ENCODE measurements at regions not wholly inside any gene's neighbourhood (a gene's known extent, or its start where the extent isn't known, plus 50 kb on each side); places are given as distances from the start of the nearest gene placed in this dataset.

DNA sequence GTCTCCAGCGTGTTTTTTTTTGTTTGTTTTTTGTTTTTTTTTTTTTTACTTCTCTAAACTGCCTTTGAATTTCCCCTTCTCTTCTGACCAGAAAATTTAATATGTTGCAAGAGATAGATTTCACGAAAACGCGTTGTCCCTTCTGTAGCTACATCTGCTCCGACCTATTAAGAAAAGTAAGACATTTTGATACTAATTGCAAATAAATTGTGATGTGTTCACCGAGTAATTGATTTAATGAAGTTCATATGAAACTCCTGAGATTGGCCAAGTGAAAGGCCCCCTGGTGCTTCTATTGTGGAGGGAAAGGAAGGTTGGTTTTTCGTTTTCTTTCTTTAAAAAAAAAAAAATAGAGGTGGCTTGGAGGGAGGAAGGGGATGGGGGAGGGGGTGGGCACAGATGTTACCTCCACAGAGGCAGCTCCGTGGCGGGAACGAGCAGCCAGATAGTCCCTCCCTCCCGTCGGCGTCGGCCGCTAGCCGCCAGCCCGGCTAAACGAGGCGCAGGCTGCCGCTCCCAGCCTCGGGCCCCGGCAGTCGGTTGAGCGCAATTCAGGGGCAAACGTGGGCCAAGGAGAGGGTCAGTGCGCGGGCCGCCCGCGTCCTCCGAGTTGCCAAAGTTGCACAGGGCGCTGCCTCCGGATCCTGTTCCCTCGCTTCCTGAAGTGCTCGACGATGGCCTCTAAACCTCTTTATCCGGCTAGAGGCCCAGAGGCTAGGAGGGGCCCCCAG, 139.1 kb upstream of the ZIC3 start:
- peaks cover 22% of the 10 kb centered on the region for H3K4me1 Mint-ChIP-seq
- H3K27ac ChIP-seq (ENCODE audit: low read depth, low read length) = peak overlapping the region; percentile 57
- H3K4me3 ChIP-seq (ENCODE audit: low read length) = peak overlapping the region; percentile 81
- TF ChIP-seq, protein P1, sequence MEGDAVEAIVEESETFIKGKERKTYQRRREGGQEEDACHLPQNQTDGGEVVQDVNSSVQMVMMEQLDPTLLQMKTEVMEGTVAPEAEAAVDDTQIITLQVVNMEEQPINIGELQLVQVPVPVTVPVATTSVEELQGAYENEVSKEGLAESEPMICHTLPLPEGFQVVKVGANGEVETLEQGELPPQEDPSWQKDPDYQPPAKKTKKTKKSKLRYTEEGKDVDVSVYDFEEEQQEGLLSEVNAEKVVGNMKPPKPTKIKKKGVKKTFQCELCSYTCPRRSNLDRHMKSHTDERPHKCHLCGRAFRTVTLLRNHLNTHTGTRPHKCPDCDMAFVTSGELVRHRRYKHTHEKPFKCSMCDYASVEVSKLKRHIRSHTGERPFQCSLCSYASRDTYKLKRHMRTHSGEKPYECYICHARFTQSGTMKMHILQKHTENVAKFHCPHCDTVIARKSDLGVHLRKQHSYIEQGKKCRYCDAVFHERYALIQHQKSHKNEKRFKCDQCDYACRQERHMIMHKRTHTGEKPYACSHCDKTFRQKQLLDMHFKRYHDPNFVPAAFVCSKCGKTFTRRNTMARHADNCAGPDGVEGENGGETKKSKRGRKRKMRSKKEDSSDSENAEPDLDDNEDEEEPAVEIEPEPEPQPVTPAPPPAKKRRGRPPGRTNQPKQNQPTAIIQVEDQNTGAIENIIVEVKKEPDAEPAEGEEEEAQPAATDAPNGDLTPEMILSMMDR (conservative IDR thresholded peaks at IDR 0.05) = no peak
- 4% methylated on average over 35 of the region's 37 CpGs; no CpG with 5 or more reads in 1 of the 2 experiments for WGBS, 2 experiments (ENCODE audit: insufficient coverage in 1 of 2, insufficient read length in 1 of 2)
- no peaks in the 10 kb centered on the region for H3K4me1 ChIP-seq (ENCODE audit: control insufficient read depth, insufficient read depth, low read length)
- no peaks in the 10 kb centered on the region for H3K27me3 ChIP-seq (ENCODE audit: control insufficient read depth, insufficient read depth, low read length, poor library complexity, severe bottlenecking)
- peaks cover 47% of the 10 kb centered on the region for H3K9me3 Mint-ChIP-seq
- peak overlapping the region; percentile 34 for H3K9ac ChIP-seq (ENCODE audit: extremely low read depth, low read length, poor library complexity, severe bottlenecking)
- peak overlapping the region; percentile 62 for H3K4me3 Mint-ChIP-seq
- peak; percentile 67 for DNase-seq
- peaks cover 5% of the 10 kb centered on the region for H3K27me3 Mint-ChIP-seq (ENCODE audit: insufficient read depth)
- peak overlapping the region; percentile 84 for H3K27ac Mint-ChIP-seq
- no peaks in the 10 kb centered on the region for H3K9me3 ChIP-seq (ENCODE audit: control insufficient read depth, low read length)
- H3K36me3 ChIP-seq (ENCODE audit: control insufficient read depth, insufficient read depth, low read length) = no peaks in the 10 kb centered on the region
- no peaks in the 10 kb centered on the region for H3K36me3 Mint-ChIP-seq (ENCODE audit: low read depth)

DNA sequence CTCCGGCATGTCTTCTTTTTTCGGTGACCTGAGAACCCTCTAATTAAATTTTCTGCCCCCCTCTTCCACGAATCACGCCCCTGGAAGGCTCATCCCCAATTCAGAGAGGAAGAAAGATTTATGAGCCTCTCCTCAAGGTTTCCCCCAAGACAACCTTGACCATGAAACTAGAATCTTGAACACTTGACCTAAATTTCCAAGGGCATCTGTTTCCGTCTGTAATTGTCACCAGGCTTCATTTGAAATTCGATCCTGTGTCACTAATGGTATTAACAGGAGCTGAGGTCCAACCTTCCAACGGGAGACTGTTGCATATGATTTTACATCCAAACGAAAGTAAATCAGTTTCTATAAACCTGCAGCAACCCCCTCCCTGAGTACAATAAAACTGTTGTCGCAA, 139.9 kb upstream of the ZIC3 start:
- Histone ChIP-seq H3K4me3 (ENCODE audit: low read length) (peak overlapping the region; percentile 76), H3K36me3 (ENCODE audit: control insufficient read depth, insufficient read depth, low read length) (no peaks in the 10 kb centered on the region), H3K4me1 (ENCODE audit: control insufficient read depth, insufficient read depth, low read length) (no peaks in the 10 kb centered on the region), H3K9ac (ENCODE audit: extremely low read depth, low read length, poor library complexity, severe bottlenecking) (no peak overlapping the region), H3K27me3 (ENCODE audit: control insufficient read depth, insufficient read depth, low read length, poor library complexity, severe bottlenecking) (no peaks in the 10 kb centered on the region), H3K9me3 (ENCODE audit: control insufficient read depth, low read length) (no peaks in the 10 kb centered on the region), H3K27ac (ENCODE audit: low read depth, low read length) (no peak overlapping the region)
- peak overlapping the region; percentile 62 for H3K4me3 Mint-ChIP-seq
- H3K36me3 Mint-ChIP-seq (ENCODE audit: low read depth) = no peaks in the 10 kb centered on the region
- peaks cover 16% of the 10 kb centered on the region for H3K4me1 Mint-ChIP-seq
- no peak for DNase-seq
- H3K27me3 Mint-ChIP-seq (ENCODE audit: insufficient read depth) = peaks cover 5% of the 10 kb centered on the region
- peaks cover 47% of the 10 kb centered on the region for H3K9me3 Mint-ChIP-seq
- 3 to 10% methylated on average over 5 to 8 of the region's 9 CpGs for WGBS, 2 experiments (ENCODE audit: insufficient coverage in 1 of 2, insufficient read length in 1 of 2)
- TF ChIP-seq, protein P1 (conservative IDR thresholded peaks at IDR 0.05) = no peak
- H3K27ac Mint-ChIP-seq = peak overlapping the region; percentile 84

DNA sequence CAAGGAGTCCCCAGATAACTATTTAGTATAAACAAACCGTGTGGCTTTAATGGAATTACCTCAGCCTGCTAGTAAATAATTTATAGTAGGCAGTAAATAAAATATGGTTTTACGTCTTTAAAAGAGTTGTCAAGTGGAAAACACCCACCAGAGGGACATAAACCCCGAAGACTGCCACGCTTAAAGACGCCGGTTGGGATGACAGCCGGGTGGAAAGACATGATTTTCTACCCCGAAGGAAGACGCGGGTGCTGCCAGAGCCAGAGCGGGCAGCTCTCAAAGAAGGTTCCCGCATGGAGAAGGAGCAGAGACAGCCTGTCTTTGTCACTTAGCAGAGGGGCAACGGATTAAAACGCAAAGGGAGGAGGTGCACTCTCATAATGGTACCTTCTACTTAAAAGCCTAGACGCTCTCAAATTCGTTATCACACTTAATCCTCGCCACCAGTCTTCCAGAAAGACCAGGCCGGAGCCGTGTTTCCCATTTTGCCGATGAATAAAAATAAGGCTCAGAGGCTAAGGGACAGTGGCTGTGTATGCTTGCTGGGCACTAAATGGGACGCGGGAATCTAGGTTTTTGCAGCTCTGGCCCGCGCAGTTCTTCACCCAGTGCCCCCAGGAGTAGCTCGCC, 140.5 kb upstream of the ZIC3 start:
- Mint-ChIP-seq H3K27me3 (ENCODE audit: insufficient read depth) (peaks cover 5% of the 10 kb centered on the region), H3K27ac (peak overlapping the region; percentile 84), H3K36me3 (ENCODE audit: low read depth) (no peaks in the 10 kb centered on the region), H3K4me3 (peak overlapping the region; percentile 62), H3K4me1 (peaks cover 14% of the 10 kb centered on the region), H3K9me3 (peaks cover 47% of the 10 kb centered on the region)
- no peaks in the 10 kb centered on the region for H3K36me3 ChIP-seq (ENCODE audit: control insufficient read depth, insufficient read depth, low read length)
- no peaks in the 10 kb centered on the region for H3K27me3 ChIP-seq (ENCODE audit: control insufficient read depth, insufficient read depth, low read length, poor library complexity, severe bottlenecking)
- H3K9ac ChIP-seq (ENCODE audit: extremely low read depth, low read length, poor library complexity, severe bottlenecking) = no peak overlapping the region
- H3K9me3 ChIP-seq (ENCODE audit: control insufficient read depth, low read length) = no peaks in the 10 kb centered on the region
- TF ChIP-seq, protein P1 (conservative IDR thresholded peaks at IDR 0.05) = no peak
- no peaks in the 10 kb centered on the region for H3K4me1 ChIP-seq (ENCODE audit: control insufficient read depth, insufficient read depth, low read length)
- WGBS, 2 experiments (ENCODE audit: insufficient coverage in 1 of 2, insufficient read length in 1 of 2) = 0 to 1% methylated on average over 7 to 22 of the region's 25 CpGs
- no peak overlapping the region for H3K27ac ChIP-seq (ENCODE audit: low read depth, low read length)
- peak; percentile 60 for DNase-seq
- H3K4me3 ChIP-seq (ENCODE audit: low read length) = peak overlapping the region; percentile 76

All from endodermal cell (in vitro differentiated cells).